ENCODE measurements at regions not wholly inside any gene's neighbourhood (a gene's known extent, or its start where the extent isn't known, plus 50 kb on each side); places are given as distances from the start of the nearest gene placed in this dataset.
"Not testable (repeated sequence)": the region's sequence is repeated elsewhere in the genome, so short reads cannot be mapped to it uniquely, and the experiment has no call there.

- FAIRE-seq (no peak), DNase-seq (ENCODE audit: extremely low spot score, insufficient read length, low read depth) (no peak)
Measured at GRCh38 chr7:24390376-24391157, 106.6 kb downstream of the NPY start.

GRCh38 chr7:24392774-24393173 is 108.8 kb downstream of the NPY start:
- no peak for DNase-seq (ENCODE audit: extremely low spot score, insufficient read length, low read depth)

GRCh38 chr7:24395512-24395911 is 111.5 kb downstream of the NPY start:
- FAIRE-seq (no peak), DNase-seq (ENCODE audit: extremely low spot score, insufficient read length, low read depth) (no peak)

More at GRCh38 chr7:24392774-24393173, 108.8 kb downstream of the NPY start:
- no peak for FAIRE-seq

GRCh38 chr7:24396387-24396786 is 112.4 kb downstream of the NPY start:
- not testable (repeated sequence) for FAIRE-seq; DNase-seq (ENCODE audit: extremely low spot score, insufficient read length, low read depth)

GRCh38 chr7:24401628-24402593 is 117.9 kb downstream of the NPY start:
- peak; percentile 75 for FAIRE-seq
- DNase-seq (ENCODE audit: extremely low spot score, insufficient read length, low read depth), result no peak

- DNase-seq (ENCODE audit: extremely low spot score, insufficient read length, low read depth) (no peak), FAIRE-seq (no peak)
Measured at GRCh38 chr7:24402655-24403054, 118.7 kb downstream of the NPY start.

GRCh38 chr7:24403557-24403956 is 119.6 kb downstream of the NPY start:
- DNase-seq (ENCODE audit: extremely low spot score, insufficient read length, low read depth) (no peak), FAIRE-seq (no peak)

- FAIRE-seq (no peak), DNase-seq (ENCODE audit: extremely low spot score, insufficient read length, low read depth) (no peak)
Measured at GRCh38 chr7:24404315-24404714, 120.3 kb downstream of the NPY start.

- DNase-seq (ENCODE audit: extremely low spot score, insufficient read length, low read depth), result no peak
- no peak for FAIRE-seq
Measured at GRCh38 chr7:24405002-24405401, 121.0 kb downstream of the NPY start.

- peak; percentile 79 for FAIRE-seq
- DNase-seq (ENCODE audit: extremely low spot score, insufficient read length, low read depth), result no peak
Measured at GRCh38 chr7:24406053-24406788, 122.2 kb downstream of the NPY start.

GRCh38 chr7:24406789-24407299 is 122.9 kb downstream of the NPY start:
- DNase-seq (ENCODE audit: extremely low spot score, insufficient read length, low read depth) (no peak), FAIRE-seq (no peak)

- no peak for DNase-seq (ENCODE audit: extremely low spot score, insufficient read length, low read depth)
- FAIRE-seq, result no peak
Measured at GRCh38 chr7:24407965-24408364, 124.0 kb downstream of the NPY start.

- DNase-seq (ENCODE audit: extremely low spot score, insufficient read length, low read depth) (no peak), FAIRE-seq (no peak)
Measured at GRCh38 chr7:24408798-24409430, 124.9 kb downstream of the NPY start.

GRCh38 chr7:24409431-24410024 is 125.5 kb downstream of the NPY start:
- DNase-seq (ENCODE audit: extremely low spot score, insufficient read length, low read depth) (no peak), FAIRE-seq (no peak)

GRCh38 chr7:24411226-24411625 is 127.2 kb downstream of the NPY start:
- FAIRE-seq (no peak), DNase-seq (ENCODE audit: extremely low spot score, insufficient read length, low read depth) (no peak)

- no peak for FAIRE-seq
Measured at GRCh38 chr7:24417526-24418120, 133.6 kb downstream of the NPY start.

GRCh38 chr7:24419077-24419476 is 135.1 kb downstream of the NPY start:
- no peak for DNase-seq (ENCODE audit: extremely low spot score, insufficient read length, low read depth)
- FAIRE-seq, result no peak

More at GRCh38 chr7:24417526-24418120, 133.6 kb downstream of the NPY start:
- no peak for DNase-seq (ENCODE audit: extremely low spot score, insufficient read length, low read depth)

- no peak for FAIRE-seq
Measured at GRCh38 chr7:24419511-24419910, 135.5 kb downstream of the NPY start.

More at GRCh38 chr7:24419511-24419910, 135.5 kb downstream of the NPY start:
- DNase-seq (ENCODE audit: extremely low spot score, insufficient read length, low read depth), result no peak

Measured in GM18507 (cell line).